ENCODE measurements at regions not wholly inside any gene's neighbourhood (a gene's known extent, or its start where the extent isn't known, plus 50 kb on each side); places are given as distances from the start of the nearest gene placed in this dataset.

DNA sequence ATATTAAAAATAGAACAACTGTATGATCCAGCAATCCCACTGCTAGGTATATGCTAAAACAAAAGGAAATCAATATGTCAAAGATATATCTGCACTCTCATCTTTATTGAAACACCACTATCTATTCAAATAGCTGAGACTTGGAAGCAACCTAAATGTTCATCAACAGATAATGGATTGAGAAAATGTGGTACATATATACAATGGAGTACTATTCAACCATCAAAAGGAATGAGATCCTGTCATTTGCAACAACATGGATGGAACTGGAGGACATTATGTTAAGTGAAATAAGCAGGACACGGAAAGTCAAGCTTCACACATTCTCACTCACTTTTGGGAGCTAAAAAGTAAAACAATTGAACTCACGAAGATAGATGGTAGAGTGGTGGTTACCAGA is 610.1 kb upstream of the SEMA3D start:
- no peak for TF ChIP-seq RXRA (IDR thresholded peaks at IDR 0.05; ENCODE audit: insufficient read depth, low read depth, low read length)
- no peak for TF ChIP-seq SIN3A (conservative IDR thresholded peaks at IDR 0.05 in 1 of 2, IDR thresholded peaks at IDR 0.05 in 1 of 2; ENCODE audit: low read depth in 1 of 2, low read length in 2 of 2)
- no peak for TF ChIP-seq TBP (IDR thresholded peaks at IDR 0.05; ENCODE audit: low read depth, low read length)

Data from H1 (cell line).